ENCODE measurements at regions not wholly inside any gene's neighbourhood (a gene's known extent, or its start where the extent isn't known, plus 50 kb on each side); places are given as distances from the start of the nearest gene placed in this dataset.

GRCh38 chr11:43138621-43139140 is 173.1 kb upstream of the API5 start:
- H3K79me1 ChIP-seq (ENCODE audit: low read length) = peaks cover 4% of the 10 kb centered on the region
- no CpG with 5 or more reads among the region's 5 CpGs for WGBS (ENCODE audit: extremely low coverage, insufficient coverage, insufficient read length)
- no peak overlapping the region for H2AFZ ChIP-seq (ENCODE audit: insufficient read depth, low read length, poor library complexity)
- peak overlapping the region; percentile 64 for H4K91ac ChIP-seq (ENCODE audit: low read depth, low read length)
- H3K14ac ChIP-seq (ENCODE audit: low read length) = peak overlapping the region; percentile 11
- no peaks in the 10 kb centered on the region for H3K27me3 ChIP-seq (ENCODE audit: insufficient read depth, low read length)
- no peaks in the 10 kb centered on the region for H3K36me3 ChIP-seq (ENCODE audit: control insufficient read depth in 1 of 2, insufficient read depth in 2 of 2, low read length in 2 of 2)
- H3K79me2 ChIP-seq (ENCODE audit: control insufficient read depth, insufficient read depth, low read length, poor library complexity) = peaks cover 2% of the 10 kb centered on the region
- H3K4me3 ChIP-seq (ENCODE audit: low read depth, low read length) = no peak overlapping the region
- H3K9ac ChIP-seq (ENCODE audit: low read length) = no peak overlapping the region
- no peak overlapping the region for H4K12ac ChIP-seq (ENCODE audit: low read depth, low read length)
- no peak overlapping the region for H3K4ac ChIP-seq (ENCODE audit: low read depth, low read length)
- H3K4me2 ChIP-seq (ENCODE audit: low read length) = no peak overlapping the region
- peak overlapping the region; percentile 69 for H2BK120ac ChIP-seq (ENCODE audit: insufficient read depth, low read length, poor library complexity)
- H2BK5ac ChIP-seq (ENCODE audit: low read depth, low read length, poor library complexity) = no peak overlapping the region
- DNase-seq = no peak
- H3K27ac ChIP-seq (ENCODE audit: low read depth, low read length) = no peak overlapping the region
- H3K4me1 ChIP-seq (ENCODE audit: control insufficient read depth in 1 of 2, insufficient read depth in 2 of 2, low read length in 2 of 2) = peaks cover 4 to 11% of the 10 kb centered on the region in 2 experiments
- H2AK5ac ChIP-seq (ENCODE audit: low read length) = peak overlapping the region; percentile 59
- no peak overlapping the region for H3K23ac ChIP-seq (ENCODE audit: low read length)
- peak overlapping the region; percentile 53 for H4K8ac ChIP-seq (ENCODE audit: low read depth, low read length)
- peak overlapping the region; percentile 78 for H2BK12ac ChIP-seq (ENCODE audit: low read length)
- H3K18ac ChIP-seq (ENCODE audit: low read length) = no peak overlapping the region
- H3K9me3 ChIP-seq (ENCODE audit: insufficient read depth, low read depth, low read length) = no peaks in the 10 kb centered on the region

GRCh38 chr11:43145653-43146052 is 166.1 kb upstream of the API5 start:
- H3K4me1 ChIP-seq (ENCODE audit: control insufficient read depth in 1 of 2, insufficient read depth in 2 of 2, low read length in 2 of 2) = no peaks in the 10 kb centered on the region
- no peak for DNase-seq
- H3K4me2 ChIP-seq (ENCODE audit: low read length) = no peak overlapping the region
- H3K18ac ChIP-seq (ENCODE audit: low read length) = no peak overlapping the region
- no peak overlapping the region for H2BK120ac ChIP-seq (ENCODE audit: insufficient read depth, low read length, poor library complexity)
- H4K12ac ChIP-seq (ENCODE audit: low read depth, low read length) = no peak overlapping the region
- H2AFZ ChIP-seq (ENCODE audit: insufficient read depth, low read length, poor library complexity) = no peak overlapping the region
- H3K4ac ChIP-seq (ENCODE audit: low read depth, low read length) = no peak overlapping the region
- H3K79me2 ChIP-seq (ENCODE audit: control insufficient read depth, insufficient read depth, low read length, poor library complexity) = no peaks in the 10 kb centered on the region
- no peak overlapping the region for H2AK5ac ChIP-seq (ENCODE audit: low read length)
- H3K14ac ChIP-seq (ENCODE audit: low read length) = no peak overlapping the region
- no peak overlapping the region for H2BK12ac ChIP-seq (ENCODE audit: low read length)
- H3K23ac ChIP-seq (ENCODE audit: low read length) = no peak overlapping the region
- no peak overlapping the region for H4K91ac ChIP-seq (ENCODE audit: low read depth, low read length)
- H3K4me3 ChIP-seq (ENCODE audit: low read depth, low read length) = no peak overlapping the region
- no peaks in the 10 kb centered on the region for H3K9me3 ChIP-seq (ENCODE audit: insufficient read depth, low read depth, low read length)
- no peak overlapping the region for H3K9ac ChIP-seq (ENCODE audit: low read length)
- no peaks in the 10 kb centered on the region for H3K79me1 ChIP-seq (ENCODE audit: low read length)
- no CpG with 5 or more reads among the region's 1 CpG for WGBS (ENCODE audit: extremely low coverage, insufficient coverage, insufficient read length)
- H2BK5ac ChIP-seq (ENCODE audit: low read depth, low read length, poor library complexity) = no peak overlapping the region
- no peak overlapping the region for H3K27ac ChIP-seq (ENCODE audit: low read depth, low read length)
- no peaks in the 10 kb centered on the region for H3K27me3 ChIP-seq (ENCODE audit: insufficient read depth, low read length)
- H3K36me3 ChIP-seq (ENCODE audit: control insufficient read depth in 1 of 2, insufficient read depth in 2 of 2, low read length in 2 of 2) = no peaks in the 10 kb centered on the region
- no peak overlapping the region for H4K8ac ChIP-seq (ENCODE audit: low read depth, low read length)

GRCh38 chr11:43150697-43151096 is 161.1 kb upstream of the API5 start:
- H4K12ac ChIP-seq (ENCODE audit: low read depth, low read length) = no peak overlapping the region
- no peak overlapping the region for H4K8ac ChIP-seq (ENCODE audit: low read depth, low read length)
- no peaks in the 10 kb centered on the region for H3K36me3 ChIP-seq (ENCODE audit: control insufficient read depth in 1 of 2, insufficient read depth in 2 of 2, low read length in 2 of 2)
- no peaks in the 10 kb centered on the region for H3K79me2 ChIP-seq (ENCODE audit: control insufficient read depth, insufficient read depth, low read length, poor library complexity)
- H3K14ac ChIP-seq (ENCODE audit: low read length) = no peak overlapping the region
- no peak overlapping the region for H3K4me3 ChIP-seq (ENCODE audit: low read depth, low read length)
- H2BK120ac ChIP-seq (ENCODE audit: insufficient read depth, low read length, poor library complexity) = no peak overlapping the region
- no peak overlapping the region for H2BK12ac ChIP-seq (ENCODE audit: low read length)
- no peak overlapping the region for H3K9ac ChIP-seq (ENCODE audit: low read length)
- H4K91ac ChIP-seq (ENCODE audit: low read depth, low read length) = no peak overlapping the region
- H3K23ac ChIP-seq (ENCODE audit: low read length) = no peak overlapping the region
- no peaks in the 10 kb centered on the region for H3K27me3 ChIP-seq (ENCODE audit: insufficient read depth, low read length)
- no peaks in the 10 kb centered on the region for H3K79me1 ChIP-seq (ENCODE audit: low read length)
- no peak overlapping the region for H2AFZ ChIP-seq (ENCODE audit: insufficient read depth, low read length, poor library complexity)
- no peak overlapping the region for H3K4me2 ChIP-seq (ENCODE audit: low read length)
- no peak overlapping the region for H3K18ac ChIP-seq (ENCODE audit: low read length)
- no peak for DNase-seq
- H3K4me1 ChIP-seq (ENCODE audit: control insufficient read depth in 1 of 2, insufficient read depth in 2 of 2, low read length in 2 of 2) = no peaks in the 10 kb centered on the region
- no peaks in the 10 kb centered on the region for H3K9me3 ChIP-seq (ENCODE audit: insufficient read depth, low read depth, low read length)
- H2BK5ac ChIP-seq (ENCODE audit: low read depth, low read length, poor library complexity) = no peak overlapping the region
- H2AK5ac ChIP-seq (ENCODE audit: low read length) = no peak overlapping the region
- H3K27ac ChIP-seq (ENCODE audit: low read depth, low read length) = no peak overlapping the region
- H3K4ac ChIP-seq (ENCODE audit: low read depth, low read length) = no peak overlapping the region

GRCh38 chr11:43164831-43165230 is 147.0 kb upstream of the API5 start:
- peaks cover 3% of the 10 kb centered on the region for H3K9me3 ChIP-seq (ENCODE audit: insufficient read depth, low read depth, low read length)
- no peak overlapping the region for H3K27ac ChIP-seq (ENCODE audit: low read depth, low read length)
- no peak overlapping the region for H2BK5ac ChIP-seq (ENCODE audit: low read depth, low read length, poor library complexity)
- H2AFZ ChIP-seq (ENCODE audit: insufficient read depth, low read length, poor library complexity) = no peak overlapping the region
- no peak overlapping the region for H3K18ac ChIP-seq (ENCODE audit: low read length)
- no peak overlapping the region for H4K91ac ChIP-seq (ENCODE audit: low read depth, low read length)
- WGBS (ENCODE audit: extremely low coverage, insufficient coverage, insufficient read length) = no CpG with 5 or more reads among the region's 2 CpGs
- H3K14ac ChIP-seq (ENCODE audit: low read length) = no peak overlapping the region
- H3K4me1 ChIP-seq (ENCODE audit: control insufficient read depth in 1 of 2, insufficient read depth in 2 of 2, low read length in 2 of 2) = no peaks in the 10 kb centered on the region
- H3K79me1 ChIP-seq (ENCODE audit: low read length) = no peaks in the 10 kb centered on the region
- no peak overlapping the region for H4K8ac ChIP-seq (ENCODE audit: low read depth, low read length)
- no peak overlapping the region for H3K4me3 ChIP-seq (ENCODE audit: low read depth, low read length)
- H2BK12ac ChIP-seq (ENCODE audit: low read length) = no peak overlapping the region
- H3K36me3 ChIP-seq (ENCODE audit: control insufficient read depth in 1 of 2, insufficient read depth in 2 of 2, low read length in 2 of 2) = no peaks in the 10 kb centered on the region
- no peaks in the 10 kb centered on the region for H3K27me3 ChIP-seq (ENCODE audit: insufficient read depth, low read length)
- H3K4ac ChIP-seq (ENCODE audit: low read depth, low read length) = no peak overlapping the region
- no peak overlapping the region for H3K23ac ChIP-seq (ENCODE audit: low read length)
- no peak overlapping the region for H3K9ac ChIP-seq (ENCODE audit: low read length)
- DNase-seq = no peak
- no peak overlapping the region for H4K12ac ChIP-seq (ENCODE audit: low read depth, low read length)
- H3K4me2 ChIP-seq (ENCODE audit: low read length) = no peak overlapping the region
- H2AK5ac ChIP-seq (ENCODE audit: low read length) = no peak overlapping the region
- H2BK120ac ChIP-seq (ENCODE audit: insufficient read depth, low read length, poor library complexity) = no peak overlapping the region
- no peaks in the 10 kb centered on the region for H3K79me2 ChIP-seq (ENCODE audit: control insufficient read depth, insufficient read depth, low read length, poor library complexity)
